ENCODE measurements at regions not wholly inside any gene's neighbourhood (a gene's known extent, or its start where the extent isn't known, plus 50 kb on each side); places are given as distances from the start of the nearest gene placed in this dataset.

DNA sequence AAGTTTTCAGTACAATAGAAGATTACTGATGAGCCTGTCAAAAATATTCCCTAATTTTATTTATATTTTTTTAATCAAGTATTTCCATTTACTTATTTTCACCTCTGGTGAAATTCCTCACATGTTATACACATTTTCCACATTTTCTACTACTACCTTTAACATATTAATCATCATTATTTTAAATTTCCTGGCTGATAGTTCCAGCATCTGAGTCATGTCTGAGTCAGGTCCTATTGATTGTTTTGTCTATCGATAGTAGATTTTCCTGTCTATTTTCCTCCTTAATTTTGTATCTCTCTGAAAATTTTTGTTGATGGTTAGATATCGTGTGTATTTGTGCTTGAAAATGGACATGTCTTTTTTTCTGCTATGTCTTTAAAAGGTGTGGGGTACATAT is 211.8 kb upstream of the DSEL start:
- no peaks in the 10 kb centered on the region for H3K9me3 ChIP-seq (ENCODE audit: control insufficient read depth in 4 of 4, low read length in 3 of 4)
- WGBS = 83% methylated on average over 2 of the region's 2 CpGs
- no peaks in the 10 kb centered on the region for H3K36me3 ChIP-seq (ENCODE audit: control insufficient read depth in 4 of 4, insufficient read depth in 3 of 4, low read depth in 1 of 4, low read length in 3 of 4)
- no peaks in the 10 kb centered on the region for H3K4me1 ChIP-seq (ENCODE audit: control insufficient read depth in 4 of 4, insufficient read depth in 4 of 4, low read length in 3 of 4)
- no peak for TF ChIP-seq RAD21 (IDR thresholded peaks at IDR 0.05)
- no peak for TF ChIP-seq SP1 (IDR thresholded peaks at IDR 0.05)
- no peak for TF ChIP-seq JUND (IDR thresholded peaks at IDR 0.05)
- TF ChIP-seq FOXA1 (IDR thresholded peaks at IDR 0.05) = no peak
- TF ChIP-seq, protein P1, sequence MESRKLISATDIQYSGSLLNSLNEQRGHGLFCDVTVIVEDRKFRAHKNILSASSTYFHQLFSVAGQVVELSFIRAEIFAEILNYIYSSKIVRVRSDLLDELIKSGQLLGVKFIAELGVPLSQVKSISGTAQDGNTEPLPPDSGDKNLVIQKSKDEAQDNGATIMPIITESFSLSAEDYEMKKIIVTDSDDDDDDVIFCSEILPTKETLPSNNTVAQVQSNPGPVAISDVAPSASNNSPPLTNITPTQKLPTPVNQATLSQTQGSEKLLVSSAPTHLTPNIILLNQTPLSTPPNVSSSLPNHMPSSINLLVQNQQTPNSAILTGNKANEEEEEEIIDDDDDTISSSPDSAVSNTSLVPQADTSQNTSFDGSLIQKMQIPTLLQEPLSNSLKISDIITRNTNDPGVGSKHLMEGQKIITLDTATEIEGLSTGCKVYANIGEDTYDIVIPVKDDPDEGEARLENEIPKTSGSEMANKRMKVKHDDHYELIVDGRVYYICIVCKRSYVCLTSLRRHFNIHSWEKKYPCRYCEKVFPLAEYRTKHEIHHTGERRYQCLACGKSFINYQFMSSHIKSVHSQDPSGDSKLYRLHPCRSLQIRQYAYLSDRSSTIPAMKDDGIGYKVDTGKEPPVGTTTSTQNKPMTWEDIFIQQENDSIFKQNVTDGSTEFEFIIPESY (IDR thresholded peaks at IDR 0.05) = no peak
- TF ChIP-seq NR2F2 (IDR thresholded peaks at IDR 0.05) = no peak
- TF ChIP-seq YY1 (IDR thresholded peaks at IDR 0.05) = no peak
- no peak for TF ChIP-seq HNF4A (conservative IDR thresholded peaks at IDR 0.05)
- no peak for TF ChIP-seq FOXA2 (IDR thresholded peaks at IDR 0.05)
- no peak for TF ChIP-seq GABPA (IDR thresholded peaks at IDR 0.05 in 1 of 2, conservative IDR thresholded peaks at IDR 0.05 in 1 of 2)
- TF ChIP-seq, protein P2, sequence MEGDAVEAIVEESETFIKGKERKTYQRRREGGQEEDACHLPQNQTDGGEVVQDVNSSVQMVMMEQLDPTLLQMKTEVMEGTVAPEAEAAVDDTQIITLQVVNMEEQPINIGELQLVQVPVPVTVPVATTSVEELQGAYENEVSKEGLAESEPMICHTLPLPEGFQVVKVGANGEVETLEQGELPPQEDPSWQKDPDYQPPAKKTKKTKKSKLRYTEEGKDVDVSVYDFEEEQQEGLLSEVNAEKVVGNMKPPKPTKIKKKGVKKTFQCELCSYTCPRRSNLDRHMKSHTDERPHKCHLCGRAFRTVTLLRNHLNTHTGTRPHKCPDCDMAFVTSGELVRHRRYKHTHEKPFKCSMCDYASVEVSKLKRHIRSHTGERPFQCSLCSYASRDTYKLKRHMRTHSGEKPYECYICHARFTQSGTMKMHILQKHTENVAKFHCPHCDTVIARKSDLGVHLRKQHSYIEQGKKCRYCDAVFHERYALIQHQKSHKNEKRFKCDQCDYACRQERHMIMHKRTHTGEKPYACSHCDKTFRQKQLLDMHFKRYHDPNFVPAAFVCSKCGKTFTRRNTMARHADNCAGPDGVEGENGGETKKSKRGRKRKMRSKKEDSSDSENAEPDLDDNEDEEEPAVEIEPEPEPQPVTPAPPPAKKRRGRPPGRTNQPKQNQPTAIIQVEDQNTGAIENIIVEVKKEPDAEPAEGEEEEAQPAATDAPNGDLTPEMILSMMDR (IDR thresholded peaks at IDR 0.05; ENCODE audit: low read depth, low read length, missing input control) = no peak
- TF ChIP-seq, protein P3, sequence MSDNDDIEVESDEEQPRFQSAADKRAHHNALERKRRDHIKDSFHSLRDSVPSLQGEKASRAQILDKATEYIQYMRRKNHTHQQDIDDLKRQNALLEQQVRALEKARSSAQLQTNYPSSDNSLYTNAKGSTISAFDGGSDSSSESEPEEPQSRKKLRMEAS (IDR thresholded peaks at IDR 0.05) = no peak
- TF ChIP-seq, protein P4, sequence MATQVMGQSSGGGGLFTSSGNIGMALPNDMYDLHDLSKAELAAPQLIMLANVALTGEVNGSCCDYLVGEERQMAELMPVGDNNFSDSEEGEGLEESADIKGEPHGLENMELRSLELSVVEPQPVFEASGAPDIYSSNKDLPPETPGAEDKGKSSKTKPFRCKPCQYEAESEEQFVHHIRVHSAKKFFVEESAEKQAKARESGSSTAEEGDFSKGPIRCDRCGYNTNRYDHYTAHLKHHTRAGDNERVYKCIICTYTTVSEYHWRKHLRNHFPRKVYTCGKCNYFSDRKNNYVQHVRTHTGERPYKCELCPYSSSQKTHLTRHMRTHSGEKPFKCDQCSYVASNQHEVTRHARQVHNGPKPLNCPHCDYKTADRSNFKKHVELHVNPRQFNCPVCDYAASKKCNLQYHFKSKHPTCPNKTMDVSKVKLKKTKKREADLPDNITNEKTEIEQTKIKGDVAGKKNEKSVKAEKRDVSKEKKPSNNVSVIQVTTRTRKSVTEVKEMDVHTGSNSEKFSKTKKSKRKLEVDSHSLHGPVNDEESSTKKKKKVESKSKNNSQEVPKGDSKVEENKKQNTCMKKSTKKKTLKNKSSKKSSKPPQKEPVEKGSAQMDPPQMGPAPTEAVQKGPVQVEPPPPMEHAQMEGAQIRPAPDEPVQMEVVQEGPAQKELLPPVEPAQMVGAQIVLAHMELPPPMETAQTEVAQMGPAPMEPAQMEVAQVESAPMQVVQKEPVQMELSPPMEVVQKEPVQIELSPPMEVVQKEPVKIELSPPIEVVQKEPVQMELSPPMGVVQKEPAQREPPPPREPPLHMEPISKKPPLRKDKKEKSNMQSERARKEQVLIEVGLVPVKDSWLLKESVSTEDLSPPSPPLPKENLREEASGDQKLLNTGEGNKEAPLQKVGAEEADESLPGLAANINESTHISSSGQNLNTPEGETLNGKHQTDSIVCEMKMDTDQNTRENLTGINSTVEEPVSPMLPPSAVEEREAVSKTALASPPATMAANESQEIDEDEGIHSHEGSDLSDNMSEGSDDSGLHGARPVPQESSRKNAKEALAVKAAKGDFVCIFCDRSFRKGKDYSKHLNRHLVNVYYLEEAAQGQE (IDR thresholded peaks at IDR 0.05) = no peak
- no peak for TF ChIP-seq TAF1 (conservative IDR thresholded peaks at IDR 0.05)
- TF ChIP-seq RXRA (IDR thresholded peaks at IDR 0.05) = no peak
- no peak for TF ChIP-seq HNF4G (IDR thresholded peaks at IDR 0.05)
- H3K27me3 ChIP-seq (ENCODE audit: control insufficient read depth in 4 of 4, insufficient read depth in 4 of 4, low read length in 3 of 4) = no peaks in the 10 kb centered on the region
- no peak overlapping the region for H3K27ac ChIP-seq (ENCODE audit: low read depth in 1 of 2, low read length in 2 of 2)
- no peak overlapping the region for H3K9ac ChIP-seq (ENCODE audit: low read depth in 1 of 2, low read length in 2 of 2)
- DNase-seq (ENCODE audit: low spot score) = no peak
- H3K4me3 ChIP-seq (ENCODE audit: low read depth in 1 of 3, low read length in 3 of 3) = no peak overlapping the region

DNA sequence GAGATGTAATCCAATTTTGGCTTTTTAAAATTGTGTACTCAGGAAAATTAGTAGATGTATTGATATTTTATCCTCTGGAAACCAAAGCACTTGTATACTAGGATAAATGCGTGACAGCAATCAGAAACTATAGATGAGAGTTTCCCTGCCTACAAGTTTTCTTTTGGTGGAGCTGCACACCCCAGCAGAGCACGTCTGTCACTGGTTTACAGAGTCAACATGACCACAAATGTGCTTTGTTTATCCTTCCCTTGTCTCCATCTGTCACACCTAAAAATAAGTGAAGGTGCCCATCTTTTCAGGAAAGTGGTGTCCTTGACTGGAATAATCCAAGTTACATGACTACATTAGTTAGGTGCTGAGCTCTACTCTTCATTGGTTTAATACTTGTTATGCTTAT is 210.4 kb upstream of the DSEL start:
- Histone ChIP-seq H3K9me3 (ENCODE audit: control insufficient read depth in 4 of 4, low read length in 3 of 4) (no peaks in the 10 kb centered on the region), H3K27me3 (ENCODE audit: control insufficient read depth in 4 of 4, insufficient read depth in 4 of 4, low read length in 3 of 4) (no peaks in the 10 kb centered on the region), H3K4me1 (ENCODE audit: control insufficient read depth in 4 of 4, insufficient read depth in 4 of 4, low read length in 3 of 4) (no peaks in the 10 kb centered on the region), H3K4me3 (ENCODE audit: low read depth in 1 of 3, low read length in 3 of 3) (no peak overlapping the region), H3K9ac (ENCODE audit: low read depth in 1 of 2, low read length in 2 of 2) (no peak overlapping the region), H3K36me3 (ENCODE audit: control insufficient read depth in 4 of 4, insufficient read depth in 3 of 4, low read depth in 1 of 4, low read length in 3 of 4) (no peaks in the 10 kb centered on the region), H3K27ac (ENCODE audit: low read depth in 1 of 2, low read length in 2 of 2) (no peak overlapping the region)
- WGBS = 17% methylated on average over 2 of the region's 2 CpGs
- DNase-seq (ENCODE audit: low spot score) = no peak
- no peak for TF ChIP-seq NR2F2 (IDR thresholded peaks at IDR 0.05)
- TF ChIP-seq, protein P4 (IDR thresholded peaks at IDR 0.05) = no peak
- TF ChIP-seq YY1 (IDR thresholded peaks at IDR 0.05) = no peak
- no peak for TF ChIP-seq EGR1 (IDR thresholded peaks at IDR 0.05; ENCODE audit: low read depth in 2 of 2)
- no peak for TF ChIP-seq FOXA1 (IDR thresholded peaks at IDR 0.05)
- no peak for TF ChIP-seq RXRA (IDR thresholded peaks at IDR 0.05)

All from liver (tissue), 8 donors.